ENCODE measurements at regions not wholly inside any gene's neighbourhood (a gene's known extent, or its start where the extent isn't known, plus 50 kb on each side); places are given as distances from the start of the nearest gene placed in this dataset.

GRCh38 chr5:90133941-90134340 is 275.6 kb downstream of the CETN3 start:
- no TSS peak for BruUV-seq (replicated peaks)
- CTCF ChIA-PET: no interaction called here
- intact Hi-C loops (cut with micrococcal nuclease; ENCODE audit: unreplicated experiment): no loop called here
- Histone ChIP-seq H3K4me1 (ENCODE audit: control insufficient read depth, insufficient read depth, low read length) (no peaks in the 10 kb centered on the region), H3K27me3 (ENCODE audit: control insufficient read depth, insufficient read depth, low read length) (no peaks in the 10 kb centered on the region), H3K9me3 (ENCODE audit: control insufficient read depth, insufficient read depth, low read depth, low read length) (no peaks in the 10 kb centered on the region), H3K4me3 (ENCODE audit: low read depth in 2 of 2, low read length in 2 of 2) (no peak overlapping the region), H3K36me3 (ENCODE audit: control insufficient read depth, insufficient read depth, low read length) (no peaks in the 10 kb centered on the region), H3K27ac (ENCODE audit: low read length) (no peak overlapping the region)
- POLR2A ChIA-PET: no interaction called here
- ATAC-seq: no peak
- TF ChIP-seq REST (IDR thresholded peaks at IDR 0.05; ENCODE audit: insufficient read depth in 1 of 2, low read depth in 2 of 2, low read length in 1 of 2) (no peak), TCF7L2 (IDR thresholded peaks at IDR 0.05; ENCODE audit: low read depth, low read length) (no peak), CTCF (IDR thresholded peaks at IDR 0.05) (no peak), SIN3A (IDR thresholded peaks at IDR 0.05; ENCODE audit: borderline replicate concordance, insufficient read depth, low read depth, low read length) (no peak), POLR2AphosphoS5 (IDR thresholded peaks at IDR 0.05; ENCODE audit: low read depth, low read length) (no peak)
- in situ Hi-C loops (cut with HindIII; ENCODE audit: low pct_unique_long_range_greater_than_20kb, low sequenced_read_pairs): no loop called here
- DNase-seq (ENCODE audit: low read depth, low spot score): no peak

GRCh38 chr5:90131383-90132133 is 278.0 kb downstream of the CETN3 start:
- intact Hi-C loops (cut with micrococcal nuclease; ENCODE audit: unreplicated experiment): no loop called here
- no peaks in the 10 kb centered on the region for H3K9me3 ChIP-seq (ENCODE audit: control insufficient read depth, insufficient read depth, low read depth, low read length)
- no peaks in the 10 kb centered on the region for H3K27me3 ChIP-seq (ENCODE audit: control insufficient read depth, insufficient read depth, low read length)
- no TSS peak for BruUV-seq (replicated peaks)
- ChIA-PET CTCF (no interaction called here), POLR2A (no interaction called here)
- no peak for ATAC-seq
- H3K27ac ChIP-seq (ENCODE audit: low read length): no peak overlapping the region
- TF ChIP-seq SIN3A (IDR thresholded peaks at IDR 0.05; ENCODE audit: borderline replicate concordance, insufficient read depth, low read depth, low read length) (no peak), TCF7L2 (IDR thresholded peaks at IDR 0.05; ENCODE audit: low read depth, low read length) (no peak), POLR2AphosphoS5 (IDR thresholded peaks at IDR 0.05; ENCODE audit: low read depth, low read length) (no peak), CTCF (IDR thresholded peaks at IDR 0.05) (no peak), REST (IDR thresholded peaks at IDR 0.05; ENCODE audit: insufficient read depth in 1 of 2, low read depth in 2 of 2, low read length in 1 of 2) (no peak)
- DNase-seq (ENCODE audit: low read depth, low spot score): no peak
- H3K4me3 ChIP-seq (ENCODE audit: low read depth in 2 of 2, low read length in 2 of 2): no peak overlapping the region
- no peaks in the 10 kb centered on the region for H3K36me3 ChIP-seq (ENCODE audit: control insufficient read depth, insufficient read depth, low read length)
- H3K4me1 ChIP-seq (ENCODE audit: control insufficient read depth, insufficient read depth, low read length): no peaks in the 10 kb centered on the region
- in situ Hi-C loops (cut with HindIII; ENCODE audit: low pct_unique_long_range_greater_than_20kb, low sequenced_read_pairs): no loop called here
